BJ (cell line): ENCODE measurements at regions not wholly inside any gene's neighbourhood (a gene's known extent, or its start where the extent isn't known, plus 50 kb on each side); places are given as distances from the start of the nearest gene placed in this dataset.

Experiments
- CTCF ChIA-PET: fragments of 350-600 bp; formaldehyde crosslinking; extraction: SDS; loops from one replicate; lab custom pipeline; 2021; ENCODE audit warnings: antibody characterized with exemption, inconsistent platforms; lab: Yijun Ruan, JAX
- POLR2A ChIA-PET: fragments of 300-600 bp; sonication (Branson Sonifier 250); formaldehyde crosslinking; extraction: SDS; loops from one replicate; lab custom pipeline; 2021; ENCODE audit warnings: antibody characterized with exemption; lab: Charles Lee
- DNase-seq: peaks from one replicate; pipeline ENCODE4 v3.0.0-alpha.2; 2011; ENCODE audit warnings: low read depth
- H3K27me3 ChIP-seq: 2 replicates; pipeline ENCODE4 v1.6.0; 2011; ENCODE audit warnings: low read length; ENCODE audit not compliant: control insufficient read depth, insufficient read depth
- H3K36me3 ChIP-seq: 2 replicates; pipeline ENCODE4 v1.5.1; 2011; ENCODE audit warnings: low read length; ENCODE audit not compliant: control insufficient read depth, insufficient read depth
- H3K4me3 ChIP-seq: 2 replicates; pipeline ENCODE4 v1.5.1; 2011; ENCODE audit warnings: low read depth, mild to moderate bottlenecking, control low read depth, low read length
- TF ChIP-seq, protein P1 (sequence below): IDR thresholded peaks from 2 replicates; pipeline ENCODE4 v1.5.1; 2011; ENCODE audit warnings: low read depth, mild to moderate bottlenecking, control low read depth, inconsistent platforms, low read length, moderate library complexity; ENCODE audit not compliant: insufficient read depth

DNA sequence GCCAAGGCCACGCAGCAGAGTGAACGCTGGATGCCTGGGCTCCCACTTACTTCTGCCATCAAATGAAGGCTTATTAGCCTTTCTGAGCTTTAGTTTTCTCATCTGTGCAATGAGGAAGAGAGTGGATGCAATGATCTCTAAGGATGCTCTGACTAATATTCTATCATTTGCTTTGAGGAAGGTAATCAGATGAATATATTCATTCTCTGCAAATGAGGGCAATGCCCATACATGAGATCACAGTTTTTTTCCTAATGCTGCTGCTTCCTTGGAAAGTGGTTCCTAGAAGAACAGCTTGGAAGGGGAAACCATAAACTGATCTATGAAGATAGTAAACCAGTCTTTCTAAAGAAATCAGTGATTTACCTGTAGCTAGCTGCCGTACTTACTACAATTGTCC is 152.4 kb downstream of the NSG2 start:
- H3K4me3 ChIP-seq: no peak overlapping the region
- TF ChIP-seq, protein P1, sequence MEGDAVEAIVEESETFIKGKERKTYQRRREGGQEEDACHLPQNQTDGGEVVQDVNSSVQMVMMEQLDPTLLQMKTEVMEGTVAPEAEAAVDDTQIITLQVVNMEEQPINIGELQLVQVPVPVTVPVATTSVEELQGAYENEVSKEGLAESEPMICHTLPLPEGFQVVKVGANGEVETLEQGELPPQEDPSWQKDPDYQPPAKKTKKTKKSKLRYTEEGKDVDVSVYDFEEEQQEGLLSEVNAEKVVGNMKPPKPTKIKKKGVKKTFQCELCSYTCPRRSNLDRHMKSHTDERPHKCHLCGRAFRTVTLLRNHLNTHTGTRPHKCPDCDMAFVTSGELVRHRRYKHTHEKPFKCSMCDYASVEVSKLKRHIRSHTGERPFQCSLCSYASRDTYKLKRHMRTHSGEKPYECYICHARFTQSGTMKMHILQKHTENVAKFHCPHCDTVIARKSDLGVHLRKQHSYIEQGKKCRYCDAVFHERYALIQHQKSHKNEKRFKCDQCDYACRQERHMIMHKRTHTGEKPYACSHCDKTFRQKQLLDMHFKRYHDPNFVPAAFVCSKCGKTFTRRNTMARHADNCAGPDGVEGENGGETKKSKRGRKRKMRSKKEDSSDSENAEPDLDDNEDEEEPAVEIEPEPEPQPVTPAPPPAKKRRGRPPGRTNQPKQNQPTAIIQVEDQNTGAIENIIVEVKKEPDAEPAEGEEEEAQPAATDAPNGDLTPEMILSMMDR: no peak
- DNase-seq: no peak
- H3K36me3 ChIP-seq: no peaks in the 10 kb centered on the region
- ChIA-PET CTCF (no interaction called here), POLR2A (no interaction called here)
- H3K27me3 ChIP-seq: no peaks in the 10 kb centered on the region

DNA sequence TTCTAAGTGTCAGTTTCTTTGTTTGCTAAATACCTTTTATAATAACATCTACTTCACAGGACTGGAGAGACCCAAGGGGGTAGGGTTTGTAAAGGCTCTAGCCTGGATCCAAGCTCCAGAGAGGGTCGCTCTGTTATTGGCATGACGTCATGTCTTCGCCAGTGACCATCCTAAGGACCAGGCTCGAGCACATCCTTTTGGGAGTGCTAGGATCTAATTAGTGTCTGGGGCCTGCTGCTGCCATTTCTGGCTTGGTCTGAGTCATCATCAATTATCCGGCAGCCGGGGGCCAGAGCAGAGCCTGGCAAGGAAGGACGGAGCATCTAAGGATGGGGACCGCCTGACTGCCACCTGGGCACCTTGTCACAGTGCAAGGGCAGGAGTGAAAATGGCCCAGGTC is 153.0 kb downstream of the NSG2 start:
- TF ChIP-seq, protein P1: no peak
- Histone ChIP-seq H3K4me3 (no peak overlapping the region), H3K36me3 (no peaks in the 10 kb centered on the region), H3K27me3 (no peaks in the 10 kb centered on the region)
- POLR2A ChIA-PET: no interaction called here
- DNase-seq: no peak
- CTCF ChIA-PET: no interaction called here

DNA sequence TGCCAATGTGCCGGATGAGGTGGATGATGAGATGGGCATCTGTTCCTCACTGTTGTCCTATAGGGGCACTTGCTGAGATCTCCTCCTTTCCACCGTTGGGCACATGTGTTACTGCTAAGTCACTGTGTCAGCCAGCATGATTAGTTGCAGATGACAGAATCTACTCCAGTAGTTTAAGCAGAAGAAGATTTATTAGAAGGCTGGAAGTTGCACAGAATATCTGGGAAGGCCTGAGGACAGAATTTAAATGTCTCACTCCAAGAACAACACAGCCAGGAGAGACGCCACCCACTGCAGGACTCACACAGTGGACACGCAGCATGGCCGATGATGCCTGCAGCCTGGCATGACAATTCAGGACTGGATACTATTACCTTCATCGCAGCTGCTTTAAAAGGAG is 157.5 kb downstream of the NSG2 start:
- TF ChIP-seq, protein P1: no peak
- CTCF ChIA-PET: no interaction called here

DNA sequence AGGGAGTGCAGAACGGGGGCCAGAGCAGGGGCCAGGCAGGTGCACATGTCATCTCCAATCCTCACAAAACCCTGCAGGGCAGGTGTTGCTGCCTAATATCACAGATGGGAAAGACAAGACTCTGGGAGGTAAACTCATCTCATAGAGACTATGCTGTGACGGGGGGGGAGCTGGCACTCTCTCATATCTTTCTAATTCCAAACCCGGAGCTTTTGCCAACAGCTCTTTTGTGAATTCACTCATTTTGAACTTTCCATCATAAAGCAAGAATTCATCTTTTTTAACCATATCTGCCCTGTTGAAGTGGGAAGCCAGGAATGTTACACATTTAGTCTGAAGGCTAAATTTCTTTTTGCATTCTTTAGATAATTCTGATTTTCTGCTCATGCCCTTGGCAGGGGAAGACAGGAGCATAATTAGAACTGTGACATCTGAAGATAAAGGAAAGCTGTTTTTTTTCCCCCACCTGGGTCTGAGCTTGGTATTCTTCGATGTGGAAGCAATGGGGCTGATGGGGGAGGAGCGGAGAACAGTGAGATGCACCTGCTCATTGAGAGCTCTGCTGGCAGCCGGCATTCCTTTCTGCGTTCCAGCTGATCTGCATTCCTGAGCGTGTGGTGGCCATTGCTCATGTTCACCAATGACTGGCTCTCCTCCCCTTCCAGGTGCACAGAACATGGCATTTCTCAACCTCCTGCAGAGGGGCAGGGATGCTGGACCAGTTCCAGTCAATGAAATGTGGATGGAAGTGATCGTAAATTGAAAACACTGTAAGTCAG is 159.2 kb downstream of the NSG2 start:
- no peak for DNase-seq
- ChIA-PET CTCF (no interaction called here), POLR2A (no interaction called here)
- no peaks in the 10 kb centered on the region for H3K27me3 ChIP-seq
- H3K4me3 ChIP-seq: no peak overlapping the region
- no peaks in the 10 kb centered on the region for H3K36me3 ChIP-seq
- TF ChIP-seq, protein P1: no peak

More for the DNA sequence above, 157.5 kb downstream of the NSG2 start:
- no peak overlapping the region for H3K4me3 ChIP-seq
- DNase-seq: no peak
- no peaks in the 10 kb centered on the region for H3K27me3 ChIP-seq
- POLR2A ChIA-PET: no interaction called here
- H3K36me3 ChIP-seq: no peaks in the 10 kb centered on the region

DNA sequence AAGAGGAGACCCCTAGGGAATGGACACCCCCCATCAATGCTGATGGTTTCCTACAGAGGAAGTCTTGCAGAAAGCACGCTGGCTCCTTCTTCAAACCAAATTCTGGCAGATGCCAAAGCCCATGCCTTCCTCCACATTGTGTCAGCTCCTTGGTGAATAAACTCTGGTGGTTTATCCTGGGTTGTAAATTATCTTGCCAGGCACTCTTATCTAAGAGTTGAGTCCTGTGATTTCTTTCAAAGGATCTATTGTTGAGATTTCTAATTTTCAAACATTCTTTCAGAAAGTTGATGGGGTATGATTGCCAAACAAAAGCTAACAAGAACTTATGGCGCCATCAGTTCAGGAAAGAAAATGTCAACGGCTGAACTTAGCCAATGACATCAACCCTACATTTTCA is 160.4 kb downstream of the NSG2 start:
- DNase-seq: no peak
- TF ChIP-seq, protein P1: no peak
- no peaks in the 10 kb centered on the region for H3K27me3 ChIP-seq
- no peaks in the 10 kb centered on the region for H3K36me3 ChIP-seq
- no peak overlapping the region for H3K4me3 ChIP-seq
- ChIA-PET POLR2A (no interaction called here), CTCF (no interaction called here)
